Body of pancreas (tissue), 4 donors: ENCODE measurements at regions not wholly inside any gene's neighbourhood (a gene's known extent, or its start where the extent isn't known, plus 50 kb on each side); places are given as distances from the start of the nearest gene placed in this dataset.
"Not testable (repeated sequence)": the region's sequence is repeated elsewhere in the genome, so short reads cannot be mapped to it uniquely, and the experiment has no call there.

Experiments
- CTCF ChIP-seq, 7 experiments: fragments of 450-650 bp in 4 of 7; fragments of 200-600 bp in 3 of 7; sonication (generic) in 3 of 7; IDR thresholded peaks; one replicate each; pipeline ENCODE4 v1.5.1; 2016 to 2019; ENCODE audit warnings: antibody characterized with exemption in 7 of 7
- POLR2A ChIP-seq, 3 donors: fragments of 450-650 bp; IDR thresholded peaks; one replicate each; pipeline ENCODE4 v1.6.1; 2016; ENCODE audit warnings: antibody characterized with exemption in 3 of 3, mild to moderate bottlenecking in 2 of 3

- TF ChIP-seq CTCF, POLR2A (IDR thresholded peaks at IDR 0.05): not testable (repeated sequence)
Observed at GRCh38 chr2:242061930-242062329, 192.4 kb downstream of the RTP5 start.
